ENCODE measurements at regions not wholly inside any gene's neighbourhood (a gene's known extent, or its start where the extent isn't known, plus 50 kb on each side); places are given as distances from the start of the nearest gene placed in this dataset.

DNA sequence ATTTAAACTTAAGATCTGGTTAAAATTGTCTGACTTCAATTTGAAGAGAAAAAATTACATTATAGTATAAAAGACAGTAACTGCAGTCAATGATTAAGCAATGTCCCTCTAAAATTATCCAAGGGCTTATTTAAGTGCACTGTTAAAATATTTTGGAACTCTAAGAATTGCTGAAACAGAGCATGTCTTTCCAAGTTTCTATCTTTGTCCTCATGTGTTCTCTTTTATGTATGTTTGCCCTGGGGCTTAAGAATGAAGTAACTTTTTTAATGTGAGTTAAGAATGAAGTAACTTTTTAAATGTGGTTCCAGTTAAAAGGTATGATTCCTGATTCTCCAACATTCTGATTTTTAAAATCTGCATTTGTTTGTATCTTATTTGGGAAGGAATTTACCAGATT is 69.0 kb upstream of the MARK1 start:
- Histone ChIP-seq H2AFZ (ENCODE audit: low read length) (no peak overlapping the region), H4K20me1 (ENCODE audit: insufficient read depth, low read length) (no peaks in the 10 kb centered on the region), H3K4me1 (ENCODE audit: insufficient read depth, low read length, poor library complexity, severe bottlenecking) (no peaks in the 10 kb centered on the region), H3K9me2 (ENCODE audit: insufficient read depth, low read length) (0 out of 2 replicates have a peak, but pooled peaks cover 3% of the 10 kb centered on the region), H3K4me3 (ENCODE audit: low read depth, low read length, poor library complexity, severe bottlenecking) (no peak overlapping the region), H3K36me3 (ENCODE audit: insufficient read depth, low read length) (no peaks in the 10 kb centered on the region), H3K27ac (ENCODE audit: low read depth, low read length, poor library complexity, severe bottlenecking) (no peak overlapping the region), H3K79me2 (ENCODE audit: insufficient read depth, low read depth, low read length) (no peaks in the 10 kb centered on the region), H3K4me2 (ENCODE audit: low read length) (no peak overlapping the region), H3K9me3 (ENCODE audit: low read length) (no peaks in the 10 kb centered on the region)
- ChIA-PET POLR2A (no interaction called here), CTCF (ENCODE audit: unreplicated experiment) (no interaction called here)
- TF ChIP-seq, protein P1, sequence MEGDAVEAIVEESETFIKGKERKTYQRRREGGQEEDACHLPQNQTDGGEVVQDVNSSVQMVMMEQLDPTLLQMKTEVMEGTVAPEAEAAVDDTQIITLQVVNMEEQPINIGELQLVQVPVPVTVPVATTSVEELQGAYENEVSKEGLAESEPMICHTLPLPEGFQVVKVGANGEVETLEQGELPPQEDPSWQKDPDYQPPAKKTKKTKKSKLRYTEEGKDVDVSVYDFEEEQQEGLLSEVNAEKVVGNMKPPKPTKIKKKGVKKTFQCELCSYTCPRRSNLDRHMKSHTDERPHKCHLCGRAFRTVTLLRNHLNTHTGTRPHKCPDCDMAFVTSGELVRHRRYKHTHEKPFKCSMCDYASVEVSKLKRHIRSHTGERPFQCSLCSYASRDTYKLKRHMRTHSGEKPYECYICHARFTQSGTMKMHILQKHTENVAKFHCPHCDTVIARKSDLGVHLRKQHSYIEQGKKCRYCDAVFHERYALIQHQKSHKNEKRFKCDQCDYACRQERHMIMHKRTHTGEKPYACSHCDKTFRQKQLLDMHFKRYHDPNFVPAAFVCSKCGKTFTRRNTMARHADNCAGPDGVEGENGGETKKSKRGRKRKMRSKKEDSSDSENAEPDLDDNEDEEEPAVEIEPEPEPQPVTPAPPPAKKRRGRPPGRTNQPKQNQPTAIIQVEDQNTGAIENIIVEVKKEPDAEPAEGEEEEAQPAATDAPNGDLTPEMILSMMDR (conservative IDR thresholded peaks at IDR 0.05; ENCODE audit: low read length) = no peak
- TF ChIP-seq EZH2phosphoT487 (IDR thresholded peaks at IDR 0.05; ENCODE audit: borderline replicate concordance, low read depth, low read length) = no peak
- DNase-seq (ENCODE audit: low spot score) = no peak
- intact Hi-C loops (cut with micrococcal nuclease; ENCODE audit: unreplicated experiment) = no loop called here
- BruUV-seq (replicated peaks) = no TSS peak

DNA sequence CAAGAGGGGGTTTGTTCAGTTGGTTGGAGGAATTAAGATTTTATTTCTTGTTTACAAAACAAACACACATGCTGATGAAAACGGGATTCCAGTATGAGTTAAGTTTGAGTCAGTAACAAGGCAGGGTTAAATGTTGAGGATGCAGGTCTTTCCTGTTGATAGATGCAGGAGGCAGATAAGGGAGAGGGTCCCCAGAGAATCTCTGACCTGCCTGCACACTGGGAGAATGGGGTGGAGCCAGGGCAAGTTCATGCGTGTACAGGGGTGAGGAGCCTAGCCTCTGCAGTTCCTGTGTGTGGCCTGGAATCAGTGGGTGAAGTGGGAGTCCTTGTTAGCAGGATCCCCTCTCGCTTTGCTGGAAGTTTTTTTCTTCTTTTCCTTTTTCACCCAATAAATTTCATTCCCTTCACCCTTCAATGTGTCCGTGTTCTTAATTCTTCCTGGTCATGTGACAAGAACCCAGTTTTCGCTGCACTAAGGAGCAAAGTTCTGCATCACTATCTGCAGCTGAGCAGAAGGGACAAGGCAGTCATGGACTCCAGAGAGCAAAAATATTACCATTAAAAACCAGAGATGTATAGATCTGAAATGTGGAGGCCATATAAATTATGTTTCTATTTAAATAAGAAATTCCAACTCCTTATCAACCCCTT is 69.9 kb upstream of the MARK1 start:
- ChIA-PET CTCF (ENCODE audit: unreplicated experiment) (no interaction called here), POLR2A (no interaction called here)
- no peaks in the 10 kb centered on the region for H3K36me3 ChIP-seq (ENCODE audit: insufficient read depth, low read length)
- H4K20me1 ChIP-seq (ENCODE audit: insufficient read depth, low read length) = no peaks in the 10 kb centered on the region
- H3K4me2 ChIP-seq (ENCODE audit: low read length) = no peak overlapping the region
- no peak overlapping the region for H3K27ac ChIP-seq (ENCODE audit: low read depth, low read length, poor library complexity, severe bottlenecking)
- H3K4me1 ChIP-seq (ENCODE audit: insufficient read depth, low read length, poor library complexity, severe bottlenecking) = no peaks in the 10 kb centered on the region
- TF ChIP-seq, protein P1 (conservative IDR thresholded peaks at IDR 0.05; ENCODE audit: low read length) = no peak
- DNase-seq (ENCODE audit: low spot score) = no peak
- H3K9me3 ChIP-seq (ENCODE audit: low read length) = no peaks in the 10 kb centered on the region
- H3K4me3 ChIP-seq (ENCODE audit: low read depth, low read length, poor library complexity, severe bottlenecking) = no peak overlapping the region
- no peak overlapping the region for H2AFZ ChIP-seq (ENCODE audit: low read length)
- H3K79me2 ChIP-seq (ENCODE audit: insufficient read depth, low read depth, low read length) = no peaks in the 10 kb centered on the region
- intact Hi-C loops (cut with micrococcal nuclease; ENCODE audit: unreplicated experiment) = no loop called here
- no TSS peak for BruUV-seq (replicated peaks)
- H3K9me2 ChIP-seq (ENCODE audit: insufficient read depth, low read length) = 0 out of 2 replicates have a peak, but pooled peaks cover 3% of the 10 kb centered on the region

DNA sequence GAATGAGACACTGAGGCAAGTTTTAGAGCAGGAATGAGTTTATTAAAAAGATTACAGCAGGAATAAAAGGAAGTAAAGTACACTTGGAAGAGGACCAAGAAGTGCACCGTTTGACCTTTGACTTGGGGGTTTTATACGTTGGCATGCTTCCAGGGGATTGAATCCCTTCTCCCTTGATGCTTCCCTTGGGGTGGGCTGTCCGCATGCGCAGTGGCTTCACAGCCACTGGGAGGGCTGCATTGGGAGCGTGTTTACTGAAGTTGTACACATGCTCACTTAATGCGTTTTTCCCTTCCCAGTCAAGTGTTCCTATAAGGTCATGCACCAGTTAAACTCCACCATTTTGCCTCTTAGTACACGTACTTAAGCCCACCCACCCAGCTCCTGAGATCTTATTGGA is 72.4 kb upstream of the MARK1 start:
- DNase-seq (ENCODE audit: low spot score) = no peak
- BruUV-seq (replicated peaks) = no TSS peak
- Histone ChIP-seq H3K9me2 (ENCODE audit: insufficient read depth, low read length) (0 out of 2 replicates have a peak, but pooled peaks cover 3% of the 10 kb centered on the region), H3K27ac (ENCODE audit: low read depth, low read length, poor library complexity, severe bottlenecking) (no peak overlapping the region), H2AFZ (ENCODE audit: low read length) (no peak overlapping the region), H3K9me3 (ENCODE audit: low read length) (no peaks in the 10 kb centered on the region), H3K79me2 (ENCODE audit: insufficient read depth, low read depth, low read length) (no peaks in the 10 kb centered on the region), H3K4me2 (ENCODE audit: low read length) (no peak overlapping the region), H4K20me1 (ENCODE audit: insufficient read depth, low read length) (no peaks in the 10 kb centered on the region), H3K4me3 (ENCODE audit: low read depth, low read length, poor library complexity, severe bottlenecking) (no peak overlapping the region), H3K36me3 (ENCODE audit: insufficient read depth, low read length) (no peaks in the 10 kb centered on the region), H3K4me1 (ENCODE audit: insufficient read depth, low read length, poor library complexity, severe bottlenecking) (no peaks in the 10 kb centered on the region)
- TF ChIP-seq EZH2phosphoT487 (IDR thresholded peaks at IDR 0.05; ENCODE audit: borderline replicate concordance, low read depth, low read length) = no peak
- TF ChIP-seq, protein P1 (conservative IDR thresholded peaks at IDR 0.05; ENCODE audit: low read length) = no peak
- intact Hi-C loops (cut with micrococcal nuclease; ENCODE audit: unreplicated experiment) = no loop called here
- ChIA-PET CTCF (ENCODE audit: unreplicated experiment) (no interaction called here), POLR2A (no interaction called here)

Data from OCI-LY7 (cell line).